Esophagus muscularis mucosa (tissue), 4 donors: ENCODE measurements at regions not wholly inside any gene's neighbourhood (a gene's known extent, or its start where the extent isn't known, plus 50 kb on each side); places are given as distances from the start of the nearest gene placed in this dataset.
A peak's percentile ranks its signal among the peaks of the same experiment; 100 is the strongest.

Source experiments
- DNase-seq: peaks from one replicate; pipeline ENCODE4 v3.0.0-alpha.2; 2017; ENCODE audit errors: extremely low spot score
- H3K27ac ChIP-seq, 4 donors: fragments of 200-600 bp; sonication (generic); replicated peaks in 1 of 4; 1 replicate in 3 of 4; 2 replicates in 1 of 4; pipeline ENCODE4 v1.5.1; 2016 to 2019; ENCODE audit warnings: mild to moderate bottlenecking in 1 of 4
- H3K27me3 ChIP-seq, 4 donors: fragments of 200-600 bp; sonication (generic); one replicate each; pipeline versions ENCODE4 v1.5.1 to v1.6.0; 2016 to 2019
- H3K36me3 ChIP-seq, 4 donors: fragments of 200-600 bp; sonication (generic); one replicate each; pipeline ENCODE4 v1.5.1; 2016 to 2019
- H3K4me1 ChIP-seq, 4 donors: fragments of 200-600 bp; sonication (generic); one replicate each; pipeline ENCODE4 v1.5.1; 2016 to 2019
- H3K4me3 ChIP-seq, 4 donors: fragments of 200-600 bp; sonication (generic); 1 replicate in 2 of 4; 2 replicates in 2 of 4; pipeline ENCODE4 v1.5.1; 2016 to 2019; ENCODE audit warnings: mild to moderate bottlenecking in 4 of 4, moderate library complexity in 1 of 4
- H3K9me3 ChIP-seq, 4 donors: fragments of 200-600 bp; sonication (generic); 1 replicate in 3 of 4; 2 replicates in 1 of 4; pipeline ENCODE4 v1.5.1; 2016 to 2019
- EP300 ChIP-seq: sonication (generic); formaldehyde crosslinking; IDR thresholded peaks from one replicate; pipeline ENCODE4 v1.6.1; 2017; ENCODE audit warnings: antibody characterized with exemption
- POLR2A ChIP-seq: fragments of 450-650 bp; IDR thresholded peaks from one replicate; pipeline ENCODE4 v1.6.1; 2017; ENCODE audit warnings: antibody characterized with exemption, moderate library complexity, mild to moderate bottlenecking, low read depth
- POLR2AphosphoS5 ChIP-seq, 2 donors: sonication (generic); formaldehyde crosslinking; IDR thresholded peaks; one replicate each; pipeline ENCODE4 v1.6.1; 2017; ENCODE audit warnings: antibody characterized with exemption in 2 of 2
- WGBS: methylation state at CpG from one replicate; pipeline ENCODE4 v1.1.5; 2018; 5-methylcytosine and 5-hydroxymethylcytosine counted together
- intact Hi-C: fragments of 100-400 bp; cut with DNase I; formaldehyde crosslinking; loops from one replicate; pipeline ENCODE4 v1.15.1; 2023
- TF ChIP-seq, protein P1 (sequence below), 3 experiments: fragments of 200-600 bp in 2 of 3; fragments of 450-650 bp in 1 of 3; sonication (generic) in 2 of 3; IDR thresholded peaks; one replicate each; pipeline ENCODE4 v1.5.1; 2017 to 2019; ENCODE audit warnings: antibody characterized with exemption in 3 of 3, mild to moderate bottlenecking in 2 of 3, moderate library complexity in 1 of 3

DNA sequence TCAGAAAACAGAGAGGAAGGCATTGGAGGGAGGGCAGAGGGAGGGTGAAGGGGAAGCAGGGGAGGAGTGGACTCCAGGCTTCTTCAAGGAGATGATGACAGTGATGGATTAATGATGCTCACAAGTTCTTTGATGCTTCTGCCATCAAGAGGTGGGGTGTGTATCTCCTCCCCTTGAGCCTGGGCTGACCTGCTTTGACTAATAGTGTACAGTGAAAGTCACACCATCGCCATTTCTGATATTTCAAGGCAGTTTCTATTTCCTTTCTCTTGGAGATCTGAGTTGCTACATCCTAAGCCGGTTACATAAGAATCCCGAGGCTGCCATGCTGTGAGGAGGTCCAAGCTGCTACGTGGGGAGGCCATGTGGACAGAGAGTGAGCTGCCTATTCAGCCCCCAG, 312.5 kb downstream of the MAF start:
- Histone ChIP-seq H3K9me3 (no peaks in the 10 kb centered on the region), H3K4me3 (no peak overlapping the region), H3K4me1 (peaks cover 5 to 10% (median 9%) of the 10 kb centered on the region in 4 donors), H3K27ac (no peak overlapping the region), H3K27me3 (peaks cover 0 to 5% (median 0%) of the 10 kb centered on the region in 4 donors), H3K36me3 (no peaks in the 10 kb centered on the region)
- intact Hi-C loops = no loop called here
- TF ChIP-seq POLR2A (no peak), EP300 (no peak), POLR2AphosphoS5 (IDR thresholded peaks at IDR 0.05) (no peak)
- TF ChIP-seq, protein P1, sequence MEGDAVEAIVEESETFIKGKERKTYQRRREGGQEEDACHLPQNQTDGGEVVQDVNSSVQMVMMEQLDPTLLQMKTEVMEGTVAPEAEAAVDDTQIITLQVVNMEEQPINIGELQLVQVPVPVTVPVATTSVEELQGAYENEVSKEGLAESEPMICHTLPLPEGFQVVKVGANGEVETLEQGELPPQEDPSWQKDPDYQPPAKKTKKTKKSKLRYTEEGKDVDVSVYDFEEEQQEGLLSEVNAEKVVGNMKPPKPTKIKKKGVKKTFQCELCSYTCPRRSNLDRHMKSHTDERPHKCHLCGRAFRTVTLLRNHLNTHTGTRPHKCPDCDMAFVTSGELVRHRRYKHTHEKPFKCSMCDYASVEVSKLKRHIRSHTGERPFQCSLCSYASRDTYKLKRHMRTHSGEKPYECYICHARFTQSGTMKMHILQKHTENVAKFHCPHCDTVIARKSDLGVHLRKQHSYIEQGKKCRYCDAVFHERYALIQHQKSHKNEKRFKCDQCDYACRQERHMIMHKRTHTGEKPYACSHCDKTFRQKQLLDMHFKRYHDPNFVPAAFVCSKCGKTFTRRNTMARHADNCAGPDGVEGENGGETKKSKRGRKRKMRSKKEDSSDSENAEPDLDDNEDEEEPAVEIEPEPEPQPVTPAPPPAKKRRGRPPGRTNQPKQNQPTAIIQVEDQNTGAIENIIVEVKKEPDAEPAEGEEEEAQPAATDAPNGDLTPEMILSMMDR (IDR thresholded peaks at IDR 0.05) = no peak
- WGBS = 79% methylated on average over 4 of the region's 4 CpGs
- DNase-seq = no peak

DNA sequence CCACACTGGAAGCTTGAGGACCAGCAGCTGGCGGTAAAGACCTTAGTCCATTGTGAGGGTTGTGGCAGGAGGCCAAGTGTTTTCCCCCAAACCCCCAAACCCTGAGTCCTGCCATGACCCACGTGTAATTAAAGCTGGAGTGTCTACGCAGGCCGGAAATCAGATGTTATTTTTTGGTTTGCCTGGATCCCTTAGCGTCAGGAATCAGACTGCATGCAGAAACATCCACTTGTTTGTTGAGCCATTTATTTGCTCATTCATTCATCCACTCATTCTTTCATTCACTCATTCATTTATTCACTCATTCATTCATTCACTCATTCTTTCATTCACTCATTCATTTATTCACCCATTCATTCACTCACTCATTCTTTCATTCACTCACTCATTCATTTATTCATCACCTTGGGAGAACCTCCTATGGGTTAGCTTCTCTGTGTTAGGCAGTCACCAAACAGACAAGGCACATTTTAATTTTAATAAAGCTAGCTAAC, 313.1 kb downstream of the MAF start:
- Histone ChIP-seq H3K4me1 (peaks cover 5 to 10% (median 9%) of the 10 kb centered on the region in 4 donors), H3K4me3 (peak overlapping the region; percentile 30 to 43 (median 34)), H3K27me3 (peaks cover 0 to 5% (median 0%) of the 10 kb centered on the region in 4 donors), H3K36me3 (no peaks in the 10 kb centered on the region), H3K27ac (no peak overlapping the region), H3K9me3 (no peaks in the 10 kb centered on the region)
- DNase-seq = no peak
- intact Hi-C loops = no loop called here
- WGBS = 25% methylated on average over 4 of the region's 5 CpGs
- TF ChIP-seq POLR2AphosphoS5 (IDR thresholded peaks at IDR 0.05) (no peak), EP300 (no peak), POLR2A (no peak)
- TF ChIP-seq, protein P1 (IDR thresholded peaks at IDR 0.05) = no peak

DNA sequence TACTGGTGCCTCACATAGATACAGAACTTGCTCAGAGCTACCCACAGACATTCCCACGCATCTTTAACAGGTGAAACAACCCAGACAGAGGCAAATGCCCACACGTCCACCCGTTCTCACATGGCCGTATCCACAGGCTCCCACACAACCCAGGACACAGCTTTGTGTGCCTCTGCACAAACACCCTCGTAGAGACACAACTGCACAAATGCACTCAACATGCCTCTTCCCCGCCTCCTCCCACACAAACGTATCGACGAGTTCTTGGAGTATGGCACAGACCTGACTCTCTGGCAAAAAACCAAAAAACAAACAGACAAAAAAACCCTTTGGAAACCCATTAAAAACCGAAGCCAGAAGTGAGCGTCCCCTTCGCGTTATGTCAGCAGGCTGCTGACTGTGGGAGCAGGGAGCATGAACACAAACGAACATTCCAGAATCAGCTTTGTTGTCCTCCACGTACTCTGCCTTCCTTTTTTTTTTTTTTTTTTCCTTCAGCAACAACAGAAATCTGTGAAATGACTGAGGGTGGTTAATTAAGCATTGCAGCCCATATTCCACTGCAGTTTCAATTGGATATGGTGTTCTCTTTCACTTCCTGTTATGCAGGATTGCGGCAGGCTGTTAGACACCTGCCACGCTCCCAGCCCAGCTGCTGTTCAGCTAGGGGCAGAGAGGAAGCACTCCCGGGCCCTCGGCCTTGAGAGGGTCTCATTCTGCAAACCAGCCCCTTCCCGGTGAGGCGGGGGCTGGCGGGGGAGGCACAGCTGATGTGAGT, 313.7 kb downstream of the MAF start:
- TF ChIP-seq, protein P1 (IDR thresholded peaks at IDR 0.05) = no peak
- no peak for TF ChIP-seq EP300
- peak in 1 of 2 donors; percentile 7 for TF ChIP-seq POLR2AphosphoS5 (IDR thresholded peaks at IDR 0.05)
- Histone ChIP-seq H3K27ac (no peak overlapping the region), H3K27me3 (peaks cover 0 to 5% (median 0%) of the 10 kb centered on the region in 4 donors), H3K9me3 (no peaks in the 10 kb centered on the region), H3K36me3 (no peaks in the 10 kb centered on the region), H3K4me3 (peak overlapping the region; percentile 30 to 43 (median 34)), H3K4me1 (peaks cover 5 to 10% (median 9%) of the 10 kb centered on the region in 4 donors)
- intact Hi-C loops = no loop called here
- no peak for DNase-seq
- 43% methylated on average over 18 of the region's 22 CpGs for WGBS

DNA sequence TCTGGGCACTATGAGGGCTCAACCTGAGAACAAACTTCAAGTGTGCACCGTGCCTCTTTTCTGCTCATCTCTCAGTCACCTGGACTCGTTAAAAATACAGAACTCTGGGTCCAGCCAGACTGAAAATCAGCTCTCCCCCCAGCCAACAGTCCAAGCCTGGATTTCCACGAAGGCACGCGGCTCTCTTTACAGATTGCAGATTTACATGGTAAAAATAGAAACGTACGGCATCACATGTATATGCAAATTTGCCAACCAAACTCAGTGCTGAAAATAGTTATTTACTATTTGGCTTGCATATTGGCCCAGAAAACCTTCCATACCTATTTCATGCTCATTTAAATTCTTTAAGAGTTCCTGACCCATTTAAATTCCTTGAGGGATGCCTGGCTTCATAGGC, 315.8 kb downstream of the MAF start:
- 79% methylated on average over 7 of the region's 7 CpGs for WGBS
- DNase-seq = no peak
- peaks cover 5 to 10% (median 9%) of the 10 kb centered on the region in 4 donors for H3K4me1 ChIP-seq
- no peak overlapping the region for H3K4me3 ChIP-seq
- intact Hi-C loops = no loop called here
- H3K36me3 ChIP-seq = no peaks in the 10 kb centered on the region
- no peaks in the 10 kb centered on the region for H3K9me3 ChIP-seq
- TF ChIP-seq POLR2AphosphoS5 (IDR thresholded peaks at IDR 0.05) (no peak), POLR2A (no peak), EP300 (no peak)
- TF ChIP-seq, protein P1 (IDR thresholded peaks at IDR 0.05) = no peak
- peaks cover 0 to 5% (median 0%) of the 10 kb centered on the region in 4 donors for H3K27me3 ChIP-seq
- H3K27ac ChIP-seq = no peak overlapping the region
